Activated CD4-positive, alpha-beta T cell treated with anti-CD3 and anti-CD28 coated beads, Interleukin-2, amount 10 ng/mL, durations not matched to agents 7 days and 5 days (primary cell): ENCODE measurements at regions not wholly inside any gene's neighbourhood (a gene's known extent, or its start where the extent isn't known, plus 50 kb on each side); places are given as distances from the start of the nearest gene placed in this dataset.

ENCODE experiments used
- CTCF ChIA-PET: fragments of 350-600 bp; sonication (Branson Sonifier 250); formaldehyde crosslinking; loops from one replicate; lab custom pipeline; 2021; ENCODE audit warnings: antibody characterized with exemption; lab: Charles Lee
- POLR2A ChIA-PET: fragments of 350-600 bp; sonication (Branson Sonifier 250); formaldehyde crosslinking; loops from one replicate; lab custom pipeline; 2021; ENCODE audit warnings: antibody characterized with exemption; lab: Charles Lee
- DNase-seq: peaks from one replicate; pipeline ENCODE4 v3.0.0-alpha.2; 2020
- H3K27ac Mint-ChIP-seq: one replicate; pipeline ENCODE4 v1.8.0; 2021; ENCODE audit warnings: mild to moderate bottlenecking, moderate library complexity, mixed read lengths
- H3K27me3 Mint-ChIP-seq: one replicate; pipeline ENCODE4 v1.8.0; 2021; ENCODE audit warnings: mixed read lengths
- H3K36me3 Mint-ChIP-seq: one replicate; pipeline ENCODE4 v1.8.0; 2021; ENCODE audit warnings: low read depth, mixed read lengths
- H3K4me1 Mint-ChIP-seq: one replicate; pipeline ENCODE4 v1.8.0; 2021; ENCODE audit warnings: mixed read lengths
- H3K4me3 Mint-ChIP-seq: one replicate; pipeline ENCODE4 v1.8.0; 2021; ENCODE audit warnings: mild to moderate bottlenecking, moderate library complexity, mixed read lengths
- H3K9me3 Mint-ChIP-seq: one replicate; pipeline ENCODE4 v1.8.0; 2021; ENCODE audit warnings: mixed read lengths

- ChIA-PET POLR2A (no interaction called here), CTCF (no interaction called here)
- H3K36me3 Mint-ChIP-seq: peaks cover 7% of the 10 kb centered on the region
- H3K4me3 Mint-ChIP-seq: no peak overlapping the region
- H3K9me3 Mint-ChIP-seq: peaks cover 4% of the 10 kb centered on the region
- DNase-seq: no peak
- H3K4me1 Mint-ChIP-seq: peaks cover 22% of the 10 kb centered on the region
- no peaks in the 10 kb centered on the region for H3K27me3 Mint-ChIP-seq
- no peak overlapping the region for H3K27ac Mint-ChIP-seq
Measured at GRCh38 chr10:47169581-47169980, 130.4 kb upstream of the GDF10 start.

- H3K27me3 Mint-ChIP-seq: no peaks in the 10 kb centered on the region
- ChIA-PET CTCF (no interaction called here), POLR2A (no interaction called here)
- peaks cover 2% of the 10 kb centered on the region for H3K9me3 Mint-ChIP-seq
- H3K4me1 Mint-ChIP-seq: no peaks in the 10 kb centered on the region
- DNase-seq: no peak
- H3K36me3 Mint-ChIP-seq: no peaks in the 10 kb centered on the region
- H3K4me3 Mint-ChIP-seq: no peak overlapping the region
- H3K27ac Mint-ChIP-seq: no peak overlapping the region
Measured at GRCh38 chr10:47173929-47174442, 126.0 kb upstream of the GDF10 start.

GRCh38 chr10:47175181-47176123, 124.5 kb upstream of the GDF10 start:
- ChIA-PET CTCF (no interaction called here), POLR2A (no interaction called here)
- Mint-ChIP-seq H3K4me3 (no peak overlapping the region), H3K36me3 (no peaks in the 10 kb centered on the region), H3K27me3 (no peaks in the 10 kb centered on the region), H3K27ac (no peak overlapping the region), H3K4me1 (no peaks in the 10 kb centered on the region), H3K9me3 (peaks cover 2% of the 10 kb centered on the region)
- no peak for DNase-seq

- Mint-ChIP-seq H3K36me3 (no peaks in the 10 kb centered on the region), H3K27ac (no peak overlapping the region), H3K4me1 (no peaks in the 10 kb centered on the region), H3K27me3 (no peaks in the 10 kb centered on the region), H3K4me3 (no peak overlapping the region), H3K9me3 (no peaks in the 10 kb centered on the region)
- ChIA-PET CTCF (no interaction called here), POLR2A (no interaction called here)
- no peak for DNase-seq
Measured at GRCh38 chr10:47176206-47176902, 123.6 kb upstream of the GDF10 start.

GRCh38 chr10:47176903-47177868, 122.8 kb upstream of the GDF10 start:
- no peak overlapping the region for H3K27ac Mint-ChIP-seq
- H3K27me3 Mint-ChIP-seq: no peaks in the 10 kb centered on the region
- H3K4me3 Mint-ChIP-seq: no peak overlapping the region
- ChIA-PET POLR2A (no interaction called here), CTCF (no interaction called here)
- no peaks in the 10 kb centered on the region for H3K9me3 Mint-ChIP-seq
- no peaks in the 10 kb centered on the region for H3K36me3 Mint-ChIP-seq
- no peaks in the 10 kb centered on the region for H3K4me1 Mint-ChIP-seq
- no peak for DNase-seq

- ChIA-PET CTCF (no interaction called here), POLR2A (no interaction called here)
- no peaks in the 10 kb centered on the region for H3K9me3 Mint-ChIP-seq
- no peak for DNase-seq
- no peak overlapping the region for H3K4me3 Mint-ChIP-seq
- H3K36me3 Mint-ChIP-seq: no peaks in the 10 kb centered on the region
- no peaks in the 10 kb centered on the region for H3K4me1 Mint-ChIP-seq
- H3K27ac Mint-ChIP-seq: no peak overlapping the region
- no peaks in the 10 kb centered on the region for H3K27me3 Mint-ChIP-seq
Measured at GRCh38 chr10:47178537-47179290, 121.3 kb upstream of the GDF10 start.

GRCh38 chr10:47179291-47179647, 120.7 kb upstream of the GDF10 start:
- Mint-ChIP-seq H3K4me3 (no peak overlapping the region), H3K9me3 (no peaks in the 10 kb centered on the region), H3K36me3 (no peaks in the 10 kb centered on the region), H3K27ac (no peak overlapping the region), H3K27me3 (no peaks in the 10 kb centered on the region), H3K4me1 (no peaks in the 10 kb centered on the region)
- POLR2A ChIA-PET: no interaction called here
- CTCF ChIA-PET: no interaction called here
- DNase-seq: peak; percentile 25

GRCh38 chr10:47181052-47181849, 118.7 kb upstream of the GDF10 start:
- no peak for DNase-seq
- H3K27ac Mint-ChIP-seq: no peak overlapping the region
- no peaks in the 10 kb centered on the region for H3K9me3 Mint-ChIP-seq
- H3K4me3 Mint-ChIP-seq: no peak overlapping the region
- no peaks in the 10 kb centered on the region for H3K36me3 Mint-ChIP-seq
- H3K4me1 Mint-ChIP-seq: no peaks in the 10 kb centered on the region
- POLR2A ChIA-PET: no interaction called here
- H3K27me3 Mint-ChIP-seq: no peaks in the 10 kb centered on the region
- CTCF ChIA-PET: interaction anchor here (0.6 kb wide), 1 partner anchor 268 kb away, joined by 3 read pairs; no protein-coding TSS in a partner anchor

- no peaks in the 10 kb centered on the region for H3K36me3 Mint-ChIP-seq
- H3K27ac Mint-ChIP-seq: no peak overlapping the region
- H3K27me3 Mint-ChIP-seq: no peaks in the 10 kb centered on the region
- H3K4me1 Mint-ChIP-seq: no peaks in the 10 kb centered on the region
- DNase-seq: peak; percentile 5
- H3K9me3 Mint-ChIP-seq: no peaks in the 10 kb centered on the region
- ChIA-PET POLR2A (no interaction called here), CTCF (no interaction called here)
- no peak overlapping the region for H3K4me3 Mint-ChIP-seq
Measured at GRCh38 chr10:47182934-47183703, 116.9 kb upstream of the GDF10 start.

- Mint-ChIP-seq H3K4me1 (no peaks in the 10 kb centered on the region), H3K27ac (no peak overlapping the region), H3K27me3 (no peaks in the 10 kb centered on the region), H3K4me3 (no peak overlapping the region), H3K36me3 (no peaks in the 10 kb centered on the region), H3K9me3 (no peaks in the 10 kb centered on the region)
- POLR2A ChIA-PET: no interaction called here
- CTCF ChIA-PET: no interaction called here
- peak; percentile 5 for DNase-seq
Measured at GRCh38 chr10:47183704-47184041, 116.3 kb upstream of the GDF10 start.

- no peaks in the 10 kb centered on the region for H3K36me3 Mint-ChIP-seq
- H3K4me1 Mint-ChIP-seq: no peaks in the 10 kb centered on the region
- H3K27me3 Mint-ChIP-seq: no peaks in the 10 kb centered on the region
- no peaks in the 10 kb centered on the region for H3K9me3 Mint-ChIP-seq
- H3K27ac Mint-ChIP-seq: no peak overlapping the region
- DNase-seq: peak; percentile 4
- H3K4me3 Mint-ChIP-seq: no peak overlapping the region
- ChIA-PET CTCF (no interaction called here), POLR2A (no interaction called here)
Measured at GRCh38 chr10:47184273-47184672, 115.7 kb upstream of the GDF10 start.
